Astrocyte of the cerebellum (primary cell): ENCODE measurements at regions not wholly inside any gene's neighbourhood (a gene's known extent, or its start where the extent isn't known, plus 50 kb on each side); places are given as distances from the start of the nearest gene placed in this dataset.

Source experiments
- DNase-seq: peaks from one replicate; pipeline ENCODE4 v3.0.0-alpha.2; 2011; ENCODE audit warnings: low read depth
- H3K4me3 ChIP-seq: 2 replicates; pipeline ENCODE4 v1.5.1; 2011; ENCODE audit warnings: mild to moderate bottlenecking, low read depth, low read length, moderate library complexity
- CTCF ChIP-seq: IDR thresholded peaks from 2 replicates; pipeline ENCODE4 v1.5.1; 2012; ENCODE audit warnings: low read length, low read depth, moderate library complexity, mild to moderate bottlenecking; ENCODE audit errors: missing control alignments
- in situ Hi-C: cut with HindIII; loops from 2 replicates; pipeline ENCODE4 v1.10.0; 2017; ENCODE audit warnings: low sequenced_read_pairs

GRCh38 chr2:217313386-217313785, 453.5 kb upstream of the TNP1 start:
- DNase-seq, result no peak
- in situ Hi-C loops, result no loop called here
- no peak overlapping the region for H3K4me3 ChIP-seq
- no peak for TF ChIP-seq CTCF

GRCh38 chr2:217309056-217309455, 449.2 kb upstream of the TNP1 start:
- in situ Hi-C loops, result no loop called here
- DNase-seq, result no peak
- TF ChIP-seq CTCF, result no peak
- no peak overlapping the region for H3K4me3 ChIP-seq

GRCh38 chr2:217307023-217307422, 447.2 kb upstream of the TNP1 start:
- in situ Hi-C loops, result no loop called here
- H3K4me3 ChIP-seq, result no peak overlapping the region
- no peak for DNase-seq
- no peak for TF ChIP-seq CTCF

GRCh38 chr2:217305882-217306281, 446.0 kb upstream of the TNP1 start:
- no peak overlapping the region for H3K4me3 ChIP-seq
- no peak for TF ChIP-seq CTCF
- DNase-seq, result no peak
- in situ Hi-C loops, result no loop called here

GRCh38 chr2:217304582-217304981, 444.7 kb upstream of the TNP1 start:
- in situ Hi-C loops, result no loop called here
- no peak for TF ChIP-seq CTCF
- DNase-seq, result no peak
- H3K4me3 ChIP-seq, result no peak overlapping the region

GRCh38 chr2:217302856-217303255, 443.0 kb upstream of the TNP1 start:
- in situ Hi-C loops, result no loop called here
- no peak for TF ChIP-seq CTCF
- DNase-seq, result no peak
- no peak overlapping the region for H3K4me3 ChIP-seq
